AG09319 (cell line): ENCODE measurements at regions not wholly inside any gene's neighbourhood (a gene's known extent, or its start where the extent isn't known, plus 50 kb on each side); places are given as distances from the start of the nearest gene placed in this dataset.

Source experiments
- DNase-seq: peaks from one replicate; pipeline ENCODE4 v3.0.0-alpha.2; 2010; ENCODE audit warnings: low read depth; ENCODE audit errors: extremely low read depth
- CTCF ChIP-seq: IDR thresholded peaks from 2 replicates; pipeline ENCODE4 v1.5.1; 2011; ENCODE audit warnings: low read depth, mild to moderate bottlenecking, inconsistent platforms, low read length, moderate library complexity

DNA sequence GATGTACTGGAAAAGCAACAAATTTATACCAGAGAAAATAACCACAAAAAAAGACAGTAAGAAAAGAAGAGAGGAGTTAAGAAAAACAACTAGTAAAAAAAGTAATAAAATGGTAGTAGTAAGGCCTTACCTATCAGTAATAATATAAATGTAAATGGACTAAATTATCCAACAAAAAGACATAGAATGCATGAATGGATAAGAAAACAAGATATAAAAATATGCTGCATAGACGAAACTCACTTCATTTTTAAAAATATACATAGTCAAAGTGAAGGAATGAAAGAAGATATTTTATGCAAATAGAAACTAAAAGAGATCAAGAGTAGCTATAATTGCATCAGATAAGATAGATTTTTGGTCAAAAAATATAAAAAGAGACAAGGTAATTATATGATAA, 739.1 kb downstream of the DNAJB9 start:
- no peak for DNase-seq
- TF ChIP-seq CTCF: no peak

DNA sequence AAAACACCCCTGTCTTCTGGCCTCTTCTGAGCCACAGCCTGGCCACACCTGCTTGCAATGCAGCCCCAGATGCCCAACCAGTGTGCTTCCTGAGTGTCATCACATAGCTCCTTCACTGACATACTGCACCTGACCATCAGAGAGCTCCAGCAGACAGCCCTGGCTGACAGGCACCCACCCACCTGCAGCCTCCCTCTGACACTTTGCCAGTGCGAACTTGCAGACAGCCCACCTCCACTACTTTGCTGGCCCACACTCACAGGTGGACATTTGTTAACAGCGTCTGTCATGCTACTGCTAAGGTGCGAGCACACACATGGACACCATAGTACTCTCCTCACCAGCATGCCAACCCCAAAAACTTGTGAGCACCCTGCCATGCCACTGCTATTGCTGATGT, 740.1 kb downstream of the DNAJB9 start:
- no peak for DNase-seq
- TF ChIP-seq CTCF: no peak

DNA sequence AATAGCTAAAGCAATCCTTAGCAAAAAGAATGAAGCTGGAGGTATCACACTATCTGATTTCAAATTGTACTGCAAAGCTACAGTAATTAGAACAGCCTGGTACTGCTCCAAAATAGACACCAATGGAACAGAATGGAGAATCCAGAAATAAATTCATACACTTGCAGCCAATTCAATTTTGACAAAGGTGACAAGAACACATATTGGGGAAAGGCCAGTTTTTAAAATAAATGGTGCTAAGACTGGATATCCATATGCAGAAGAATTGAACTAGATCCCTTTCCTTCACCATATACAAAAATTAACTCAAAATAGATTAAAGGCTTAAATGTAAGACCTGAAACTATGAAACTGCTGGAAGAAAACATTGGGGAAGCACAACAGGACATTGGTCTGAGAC, 748.5 kb downstream of the DNAJB9 start:
- no peak for TF ChIP-seq CTCF

GRCh38 chr7:109322833-109323232, 753.2 kb downstream of the DNAJB9 start:
- DNase-seq: no peak
- TF ChIP-seq CTCF: no peak

More for the DNA sequence above, 748.5 kb downstream of the DNAJB9 start:
- DNase-seq: no peak

GRCh38 chr7:109331423-109331822, 761.7 kb downstream of the DNAJB9 start:
- no peak for TF ChIP-seq CTCF
- no peak for DNase-seq

GRCh38 chr7:109335951-109336350, 766.3 kb downstream of the DNAJB9 start:
- DNase-seq: no peak
- no peak for TF ChIP-seq CTCF

- DNase-seq: no peak
- no peak for TF ChIP-seq CTCF
Measured at GRCh38 chr7:109336531-109336930, 766.9 kb downstream of the DNAJB9 start.
